SK-N-MC (cell line): ENCODE measurements at regions not wholly inside any gene's neighbourhood (a gene's known extent, or its start where the extent isn't known, plus 50 kb on each side); places are given as distances from the start of the nearest gene placed in this dataset.
"Not testable (repeated sequence)": the region's sequence is repeated elsewhere in the genome, so short reads cannot be mapped to it uniquely, and the experiment has no call there.

Experiments used
- EZH2 ChIP-seq: fragments of 200-600 bp; sonication (generic); IDR thresholded peaks from one replicate; pipeline ENCODE4 v1.6.1; 2017; ENCODE audit warnings: antibody characterized with exemption
- POLR2AphosphoS5 ChIP-seq: IDR thresholded peaks from 2 replicates; pipeline ENCODE4 v1.6.1; 2012; ENCODE audit warnings: mild to moderate bottlenecking, low read depth, low read length, borderline replicate concordance

DNA sequence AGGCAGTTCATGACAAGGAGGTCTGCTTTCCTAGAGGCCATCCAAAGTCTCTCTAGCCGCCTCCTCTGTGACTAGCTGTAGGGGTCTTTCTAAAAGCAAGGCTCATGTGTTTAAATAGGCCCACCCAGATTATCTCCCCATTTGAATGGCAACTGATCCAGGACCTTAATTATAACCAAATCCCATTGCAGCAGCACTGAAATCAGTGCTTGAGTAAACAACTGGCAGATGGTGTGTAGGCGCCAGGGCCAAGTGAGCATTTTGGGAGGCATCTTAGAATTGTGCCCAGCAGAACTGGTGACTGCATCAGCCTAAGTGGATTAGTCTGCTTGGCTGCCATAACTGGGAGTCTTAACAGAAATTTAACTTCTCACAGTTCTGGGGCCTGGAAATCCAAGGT, 77.8 kb downstream of the ATP6V0E2 start:
- TF ChIP-seq POLR2AphosphoS5, EZH2: not testable (repeated sequence)
